AG09309 (cell line): ENCODE measurements at regions not wholly inside any gene's neighbourhood (a gene's known extent, or its start where the extent isn't known, plus 50 kb on each side); places are given as distances from the start of the nearest gene placed in this dataset.

Experiments used
- DNase-seq: peaks from one replicate; pipeline ENCODE4 v3.0.0-alpha.2; 2010; ENCODE audit warnings: low read depth
- H3K4me3 ChIP-seq: 2 replicates; pipeline ENCODE4 v1.5.1; 2011; ENCODE audit warnings: mild to moderate bottlenecking, low read depth, low read length, moderate library complexity; ENCODE audit not compliant: control insufficient read depth
- TF ChIP-seq, protein P1 (sequence below): IDR thresholded peaks from 2 replicates; pipeline ENCODE4 v1.5.1; 2011; ENCODE audit warnings: mild to moderate bottlenecking, low read depth, low read length, inconsistent platforms; ENCODE audit not compliant: insufficient read depth, control insufficient read depth; ENCODE audit errors: missing control alignments

DNA sequence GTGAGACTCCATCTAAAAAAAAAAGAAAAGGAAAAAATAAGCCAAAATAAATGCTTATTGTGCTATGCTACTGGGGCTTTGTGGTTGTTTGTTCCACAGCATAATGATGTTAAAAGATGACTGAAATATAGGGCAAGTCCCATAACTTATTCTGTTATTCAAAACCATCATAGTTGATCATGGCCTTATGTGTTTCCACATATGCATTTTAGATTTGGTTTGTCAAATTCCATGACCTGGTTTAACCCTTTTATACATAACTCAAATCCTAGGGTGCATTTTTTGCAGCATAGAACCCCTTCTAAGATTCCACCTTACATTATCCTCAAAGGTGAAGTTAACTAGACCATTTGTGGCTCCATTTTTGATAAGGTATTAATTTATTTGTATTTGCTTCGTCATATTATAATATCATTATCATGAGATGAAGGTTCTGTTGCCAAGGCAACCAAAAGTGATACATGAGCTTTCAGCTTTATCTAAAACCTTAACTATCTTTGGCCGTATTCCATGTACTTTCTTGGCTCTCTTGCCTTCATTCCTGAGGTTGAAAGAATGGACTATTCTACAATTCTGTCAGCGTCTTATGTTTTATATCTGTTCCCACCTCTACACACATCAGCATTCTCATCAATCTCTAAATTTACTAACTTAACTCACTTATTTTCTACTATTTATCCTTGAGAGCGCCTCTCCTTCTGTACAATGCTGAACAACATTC, 138.7 kb upstream of the DYRK2 start:
- TF ChIP-seq, protein P1, sequence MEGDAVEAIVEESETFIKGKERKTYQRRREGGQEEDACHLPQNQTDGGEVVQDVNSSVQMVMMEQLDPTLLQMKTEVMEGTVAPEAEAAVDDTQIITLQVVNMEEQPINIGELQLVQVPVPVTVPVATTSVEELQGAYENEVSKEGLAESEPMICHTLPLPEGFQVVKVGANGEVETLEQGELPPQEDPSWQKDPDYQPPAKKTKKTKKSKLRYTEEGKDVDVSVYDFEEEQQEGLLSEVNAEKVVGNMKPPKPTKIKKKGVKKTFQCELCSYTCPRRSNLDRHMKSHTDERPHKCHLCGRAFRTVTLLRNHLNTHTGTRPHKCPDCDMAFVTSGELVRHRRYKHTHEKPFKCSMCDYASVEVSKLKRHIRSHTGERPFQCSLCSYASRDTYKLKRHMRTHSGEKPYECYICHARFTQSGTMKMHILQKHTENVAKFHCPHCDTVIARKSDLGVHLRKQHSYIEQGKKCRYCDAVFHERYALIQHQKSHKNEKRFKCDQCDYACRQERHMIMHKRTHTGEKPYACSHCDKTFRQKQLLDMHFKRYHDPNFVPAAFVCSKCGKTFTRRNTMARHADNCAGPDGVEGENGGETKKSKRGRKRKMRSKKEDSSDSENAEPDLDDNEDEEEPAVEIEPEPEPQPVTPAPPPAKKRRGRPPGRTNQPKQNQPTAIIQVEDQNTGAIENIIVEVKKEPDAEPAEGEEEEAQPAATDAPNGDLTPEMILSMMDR, result no peak
- H3K4me3 ChIP-seq, result no peak overlapping the region
- no peak for DNase-seq

DNA sequence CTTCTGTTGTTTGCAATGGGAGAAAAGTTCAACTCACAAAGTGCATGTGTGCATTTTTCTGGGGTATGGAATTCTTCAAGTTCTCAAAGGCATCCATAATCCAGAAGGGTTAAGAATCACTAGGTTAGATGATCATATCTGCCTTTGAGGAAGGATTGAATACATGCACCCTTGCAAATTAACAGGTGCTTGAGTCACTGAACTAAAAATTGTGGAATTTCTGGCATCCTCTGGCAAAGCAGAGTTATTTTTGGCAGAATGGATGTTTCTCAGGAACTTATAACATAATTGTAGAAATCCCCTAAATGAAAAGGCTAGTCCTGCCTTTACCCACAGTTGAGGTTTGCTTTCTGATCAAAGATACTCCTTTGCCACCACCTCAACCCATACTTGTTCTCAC, 136.5 kb upstream of the DYRK2 start:
- no peak for DNase-seq
- H3K4me3 ChIP-seq, result no peak overlapping the region
- TF ChIP-seq, protein P1, result no peak

DNA sequence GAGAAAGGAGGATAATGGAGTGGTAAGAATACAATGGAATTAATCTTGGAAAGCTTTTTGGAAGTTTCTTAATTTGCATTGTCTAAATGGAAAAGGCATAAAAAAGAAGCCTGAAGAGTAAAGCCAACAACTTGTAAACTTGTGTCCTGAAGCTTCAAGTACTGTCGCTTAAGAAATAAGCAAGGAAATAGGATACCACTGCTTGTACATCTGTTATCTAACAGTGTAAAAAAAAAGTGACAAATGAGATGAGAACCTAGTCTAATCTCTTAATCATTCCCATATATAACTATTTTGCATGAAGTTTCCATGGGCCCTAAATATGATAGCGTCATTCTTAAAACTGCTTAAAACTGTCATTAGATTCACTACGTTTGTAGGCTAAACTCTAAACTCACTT, 134.0 kb upstream of the DYRK2 start:
- TF ChIP-seq, protein P1, result no peak
- H3K4me3 ChIP-seq, result no peak overlapping the region
- no peak for DNase-seq

DNA sequence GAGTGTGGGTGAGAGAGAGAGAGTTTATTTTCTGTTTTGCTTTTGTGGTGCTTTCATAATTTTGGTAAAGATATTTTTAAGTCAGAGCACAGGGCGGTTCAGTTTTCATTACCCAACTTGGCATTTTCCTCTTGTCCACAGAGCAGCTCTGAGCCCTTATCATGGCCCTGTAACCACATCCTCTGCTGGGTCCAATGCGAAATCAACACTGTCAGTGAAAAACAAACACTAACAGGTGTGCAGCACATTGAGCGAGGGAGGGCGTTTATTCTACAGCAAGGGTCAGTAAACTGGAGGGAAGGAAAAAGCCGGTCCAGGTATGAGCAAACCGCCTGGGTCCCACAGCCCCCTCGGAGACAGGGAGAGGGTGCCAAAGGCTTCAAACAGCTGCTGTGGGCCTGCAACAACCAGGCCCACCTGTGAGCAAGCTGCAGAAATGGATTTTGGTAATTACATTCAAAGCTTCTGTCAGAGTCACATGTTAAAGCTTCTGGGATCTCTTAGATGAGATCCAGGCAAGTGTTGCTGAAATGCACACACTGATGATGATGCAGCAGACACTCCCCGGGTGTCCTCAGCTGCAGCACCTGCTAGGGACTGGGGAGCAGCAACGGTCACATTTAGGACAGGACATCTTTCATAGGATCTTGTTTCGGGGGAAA, 132.7 kb upstream of the DYRK2 start:
- H3K4me3 ChIP-seq, result no peak overlapping the region
- no peak for DNase-seq
- TF ChIP-seq, protein P1, result no peak

DNA sequence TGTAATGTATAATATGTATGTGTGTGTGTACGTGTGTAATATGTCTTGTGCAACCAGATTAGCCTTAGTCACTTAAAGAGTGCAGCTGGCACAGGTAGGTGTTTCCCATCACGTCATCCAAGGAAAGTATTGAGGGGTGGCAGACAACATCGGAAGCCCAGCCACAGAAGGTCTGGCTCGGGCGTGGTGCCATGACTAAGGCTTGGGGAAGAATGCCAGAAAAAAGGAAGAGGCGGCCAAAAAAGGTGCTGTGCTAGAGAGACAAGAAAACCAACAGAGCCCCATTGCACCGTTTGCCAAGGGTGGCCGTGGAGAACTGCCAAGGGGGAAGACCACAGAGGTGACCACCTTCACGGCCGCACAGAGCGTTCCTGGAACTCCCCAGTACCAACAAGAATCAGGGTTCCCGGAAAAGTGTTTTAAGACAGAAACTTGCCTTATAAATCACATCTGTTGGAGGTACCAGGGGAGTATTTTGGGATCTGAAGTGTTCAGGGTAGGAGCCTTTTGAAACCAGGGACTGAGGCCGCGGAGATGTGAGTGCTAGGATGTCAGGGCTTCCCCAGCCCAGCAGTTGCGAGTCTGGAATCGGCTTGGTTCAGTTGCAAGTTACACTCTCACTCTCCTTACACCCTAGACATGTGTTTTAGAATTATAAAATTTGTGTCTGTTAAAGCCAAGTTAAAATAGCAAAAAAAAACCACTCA, 131.2 kb upstream of the DYRK2 start:
- DNase-seq, result no peak
- H3K4me3 ChIP-seq, result no peak overlapping the region
- TF ChIP-seq, protein P1, result no peak

DNA sequence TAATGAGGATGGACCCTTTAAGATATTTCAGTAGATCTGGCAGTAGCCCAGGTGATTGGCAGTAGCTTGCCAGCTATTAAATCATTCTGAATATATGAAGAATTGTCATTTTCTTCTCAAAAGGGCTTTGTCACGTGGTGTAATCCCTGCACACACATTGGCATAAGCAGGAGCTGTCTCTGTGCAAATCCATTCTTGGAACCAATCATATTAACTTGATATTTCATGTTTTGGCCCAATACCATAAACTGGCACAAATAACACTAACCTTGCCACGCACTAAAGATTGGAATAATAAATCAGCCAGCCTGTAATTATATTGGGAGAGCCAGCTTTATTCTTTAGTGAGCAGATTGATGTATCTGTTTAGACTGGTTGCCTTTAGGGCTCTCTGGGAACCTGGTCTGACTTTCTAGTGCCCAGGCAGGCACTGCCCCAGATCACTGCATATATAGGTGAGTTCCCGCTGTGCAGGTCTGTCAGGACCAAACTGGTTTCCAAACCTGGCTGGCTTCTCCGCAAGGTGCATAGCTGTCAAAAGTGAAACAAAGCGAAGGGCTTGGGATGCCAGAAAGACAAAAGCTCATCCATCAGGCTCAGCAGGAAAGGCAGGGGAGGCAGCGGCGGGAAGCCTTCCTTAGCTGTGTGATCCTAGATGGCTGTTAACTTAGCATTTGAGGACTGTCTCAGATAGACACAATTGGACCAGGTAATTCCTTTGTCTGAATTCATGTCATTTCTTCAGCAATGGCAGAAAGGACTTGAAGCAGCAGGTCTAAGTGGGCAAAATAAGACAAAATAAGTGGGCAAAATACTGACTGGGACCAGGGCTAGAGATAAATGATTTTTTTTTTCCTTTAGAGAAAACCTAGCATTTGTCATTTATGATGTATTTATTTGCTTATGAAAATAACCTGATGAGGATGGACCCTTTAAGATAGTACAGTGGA, 128.8 kb upstream of the DYRK2 start:
- TF ChIP-seq, protein P1, result no peak
- H3K4me3 ChIP-seq, result no peak overlapping the region
- no peak for DNase-seq
